Keratinocyte (primary cell): ENCODE measurements at regions not wholly inside any gene's neighbourhood (a gene's known extent, or its start where the extent isn't known, plus 50 kb on each side); places are given as distances from the start of the nearest gene placed in this dataset.

Source experiments
- DNase-seq: peaks from one replicate; pipeline ENCODE4 v3.0.0-alpha.2; 2011; ENCODE audit warnings: low read depth, missing footprints, low spot score
- FAIRE-seq: peaks from 2 replicates; lab custom pipeline; 2011; peaks lifted over from hg19 to GRCh38; lab: Jason Lieb, UNC
- H2AFZ ChIP-seq: 2 replicates; pipeline ENCODE4 v1.6.0; 2012; ENCODE audit warnings: low read length, control low read depth, inconsistent platforms; ENCODE audit not compliant: control insufficient read depth
- H3K27ac ChIP-seq: 2 replicates; pipeline ENCODE4 v1.5.1; 2011; ENCODE audit warnings: low read length; ENCODE audit not compliant: control insufficient read depth, insufficient read depth
- H3K27me3 ChIP-seq: 3 replicates; pipeline ENCODE4 v1.6.0; 2011; ENCODE audit warnings: low read length; ENCODE audit not compliant: control insufficient read depth, insufficient read depth; ENCODE audit errors: extremely low read depth
- H3K36me3 ChIP-seq, 2 experiments: 2 replicates in 1 of 2; 3 replicates in 1 of 2; pipeline ENCODE4 v1.5.1; 2011; ENCODE audit warnings: low read length in 2 of 2, mild to moderate bottlenecking in 1 of 2; ENCODE audit not compliant: control insufficient read depth in 2 of 2, insufficient read depth in 2 of 2; ENCODE audit errors: extremely low read depth in 1 of 2
- H3K4me1 ChIP-seq: 3 replicates; pipeline ENCODE4 v1.5.1; 2011; ENCODE audit warnings: low read length; ENCODE audit not compliant: control insufficient read depth, insufficient read depth; ENCODE audit errors: extremely low read depth
- H3K4me2 ChIP-seq: 3 replicates; pipeline ENCODE4 v1.6.0; 2011; ENCODE audit warnings: low read depth, low read length; ENCODE audit not compliant: control insufficient read depth, insufficient read depth; ENCODE audit errors: extremely low read depth
- H3K4me3 ChIP-seq, 3 experiments: fragments of 200-600 bp in 1 of 3; sonication (generic) in 1 of 3; 2 replicates in 2 of 3; 3 replicates in 1 of 3; pipeline ENCODE4 v1.5.1; 2011 to 2016; ENCODE audit warnings: low read length in 3 of 3, mild to moderate bottlenecking in 3 of 3, control low read depth in 2 of 3, inconsistent platforms in 1 of 3, low read depth in 1 of 3, mixed read lengths in 1 of 3, mixed run types in 1 of 3, moderate library complexity in 1 of 3; ENCODE audit not compliant: control insufficient read depth in 2 of 3, insufficient read depth in 2 of 3; ENCODE audit errors: extremely low read depth in 1 of 3
- H3K79me2 ChIP-seq: 2 replicates; pipeline ENCODE4 v1.6.0; 2012; ENCODE audit warnings: low read length; ENCODE audit not compliant: control insufficient read depth, insufficient read depth
- H3K9ac ChIP-seq: 3 replicates; pipeline ENCODE4 v1.6.0; 2011; ENCODE audit warnings: low read length; ENCODE audit not compliant: control insufficient read depth, insufficient read depth; ENCODE audit errors: extremely low read depth
- H3K9me1 ChIP-seq: 3 replicates; pipeline ENCODE4 v1.6.0; 2011; ENCODE audit warnings: low read length; ENCODE audit not compliant: control insufficient read depth, insufficient read depth; ENCODE audit errors: extremely low read depth
- H3K9me3 ChIP-seq: 2 replicates; pipeline ENCODE4 v1.5.1; 2012; ENCODE audit warnings: low read depth, low read length; ENCODE audit not compliant: control insufficient read depth
- H4K20me1 ChIP-seq: 3 replicates; pipeline ENCODE4 v1.6.0; 2011; ENCODE audit warnings: low read length; ENCODE audit not compliant: control insufficient read depth, insufficient read depth; ENCODE audit errors: extremely low read depth
- EZH2 ChIP-seq: IDR thresholded peaks from one replicate; pipeline ENCODE4 v1.6.1; 2012; ENCODE audit warnings: inconsistent platforms, mild to moderate bottlenecking, low read length, moderate library complexity
- dilution Hi-C: fragments of 300-500 bp; cut with MboI; formaldehyde crosslinking; loops from one replicate; pipeline ENCODE4 v1.7.0; 2020; ENCODE audit warnings: low sequenced_read_pairs; ENCODE audit not compliant: extremely low pct_ligation_motif_present
- TF ChIP-seq, protein P1 (sequence below), 3 experiments: IDR thresholded peaks in 1 of 3; conservative IDR thresholded peaks in 1 of 3; optimal IDR thresholded peaks in 1 of 3; 2 replicates in 2 of 3; 3 replicates in 1 of 3; pipeline versions ENCODE3 to v1.5.1; 2011; ENCODE audit warnings: low read length in 3 of 3, mild to moderate bottlenecking in 3 of 3, moderate library complexity in 2 of 3, control low read depth in 1 of 3, inconsistent platforms in 1 of 3; ENCODE audit not compliant: insufficient read depth in 2 of 3; ENCODE audit errors: extremely low read depth in 1 of 3

DNA sequence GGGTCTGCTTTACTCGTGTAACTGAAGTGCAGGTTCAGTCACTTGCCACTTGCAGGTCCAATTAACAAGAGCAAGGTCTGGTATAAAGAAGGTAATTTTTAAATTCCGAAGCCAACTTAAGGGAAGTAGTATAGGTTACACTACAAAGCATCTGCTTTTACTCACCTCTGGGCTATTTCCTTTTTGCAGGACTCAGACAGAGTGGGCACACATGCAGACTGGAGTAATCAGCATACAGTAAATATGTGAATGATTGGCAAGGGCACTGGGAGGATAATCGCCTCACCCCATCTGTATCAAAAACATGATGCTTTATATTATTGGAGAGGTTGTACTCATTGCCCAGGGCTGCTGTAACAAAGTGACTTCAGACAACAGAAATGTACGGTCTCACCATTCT lies 160.1 kb upstream of the CDH5 start:
- Histone ChIP-seq H3K27ac (no peak overlapping the region), H3K79me2 (no peaks in the 10 kb centered on the region), H4K20me1 (no peaks in the 10 kb centered on the region), H3K36me3 (no peaks in the 10 kb centered on the region), H3K4me1 (no peaks in the 10 kb centered on the region), H3K9me3 (no peaks in the 10 kb centered on the region), H2AFZ (no peak overlapping the region), H3K9me1 (no peaks in the 10 kb centered on the region), H3K27me3 (no peaks in the 10 kb centered on the region), H3K4me3 (no peak overlapping the region), H3K9ac (no peak overlapping the region), H3K4me2 (no peak overlapping the region)
- no peak for DNase-seq
- TF ChIP-seq, protein P1, sequence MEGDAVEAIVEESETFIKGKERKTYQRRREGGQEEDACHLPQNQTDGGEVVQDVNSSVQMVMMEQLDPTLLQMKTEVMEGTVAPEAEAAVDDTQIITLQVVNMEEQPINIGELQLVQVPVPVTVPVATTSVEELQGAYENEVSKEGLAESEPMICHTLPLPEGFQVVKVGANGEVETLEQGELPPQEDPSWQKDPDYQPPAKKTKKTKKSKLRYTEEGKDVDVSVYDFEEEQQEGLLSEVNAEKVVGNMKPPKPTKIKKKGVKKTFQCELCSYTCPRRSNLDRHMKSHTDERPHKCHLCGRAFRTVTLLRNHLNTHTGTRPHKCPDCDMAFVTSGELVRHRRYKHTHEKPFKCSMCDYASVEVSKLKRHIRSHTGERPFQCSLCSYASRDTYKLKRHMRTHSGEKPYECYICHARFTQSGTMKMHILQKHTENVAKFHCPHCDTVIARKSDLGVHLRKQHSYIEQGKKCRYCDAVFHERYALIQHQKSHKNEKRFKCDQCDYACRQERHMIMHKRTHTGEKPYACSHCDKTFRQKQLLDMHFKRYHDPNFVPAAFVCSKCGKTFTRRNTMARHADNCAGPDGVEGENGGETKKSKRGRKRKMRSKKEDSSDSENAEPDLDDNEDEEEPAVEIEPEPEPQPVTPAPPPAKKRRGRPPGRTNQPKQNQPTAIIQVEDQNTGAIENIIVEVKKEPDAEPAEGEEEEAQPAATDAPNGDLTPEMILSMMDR (optimal IDR thresholded peaks at IDR 0.05 in 1 of 3, IDR thresholded peaks at IDR 0.05 in 1 of 3, conservative IDR thresholded peaks at IDR 0.05 in 1 of 3; ENCODE audit: extremely low read depth in 1 of 3, insufficient read depth in 2 of 3, low read length in 3 of 3) = no peak
- no peak for TF ChIP-seq EZH2
- FAIRE-seq = no peak
- dilution Hi-C loops = no loop called here

DNA sequence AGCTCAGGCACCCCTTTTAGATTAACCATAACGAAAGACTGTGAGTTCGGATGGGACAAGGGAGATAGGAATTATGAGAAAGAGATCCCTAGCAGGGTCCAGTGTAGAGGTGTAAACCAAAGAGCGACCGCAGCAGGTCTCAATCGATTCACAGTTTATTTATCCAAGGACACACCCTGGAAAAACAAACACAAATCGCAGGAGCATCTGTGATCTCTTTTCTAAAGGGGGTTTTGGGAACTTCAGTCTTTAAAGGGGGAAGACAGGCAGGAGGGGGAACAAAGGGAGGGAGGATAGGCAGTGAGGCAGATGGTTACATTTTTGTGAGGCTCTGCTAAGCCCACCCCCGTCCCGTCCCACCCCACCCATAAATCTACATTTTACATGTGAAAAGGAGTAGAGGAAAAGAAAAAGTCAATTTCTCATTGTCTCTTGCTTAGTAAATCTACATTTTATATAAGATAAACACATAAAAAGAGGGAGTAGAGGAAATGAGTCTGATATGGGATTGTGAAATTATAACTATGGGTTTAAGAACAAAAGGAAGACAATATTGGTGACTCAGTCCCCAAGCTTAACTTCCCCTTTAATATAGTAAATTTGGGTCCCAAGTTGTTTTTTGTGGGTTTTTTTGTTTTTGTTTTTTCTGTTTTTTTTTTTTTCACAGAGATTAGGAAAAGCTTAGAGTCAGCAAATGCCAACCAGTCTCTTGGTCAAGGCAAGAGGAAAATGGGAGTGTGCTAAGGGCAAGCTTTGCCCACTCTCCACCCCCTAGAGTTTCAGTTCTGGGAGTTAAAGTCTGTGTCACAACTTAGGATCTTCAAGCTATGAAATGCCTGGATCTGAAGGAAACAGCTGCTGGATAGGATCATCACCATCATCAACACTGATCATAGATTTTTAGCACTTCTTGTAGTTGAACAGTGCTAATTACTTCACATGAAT lies 160.9 kb upstream of the CDH5 start:
- Histone ChIP-seq H3K27me3 (no peaks in the 10 kb centered on the region), H3K4me2 (no peak overlapping the region), H3K9me1 (no peaks in the 10 kb centered on the region), H3K79me2 (no peaks in the 10 kb centered on the region), H3K9me3 (no peaks in the 10 kb centered on the region), H4K20me1 (no peaks in the 10 kb centered on the region), H3K36me3 (no peaks in the 10 kb centered on the region), H3K4me1 (no peaks in the 10 kb centered on the region), H3K4me3 (no peak overlapping the region), H2AFZ (no peak overlapping the region), H3K9ac (no peak overlapping the region), H3K27ac (no peak overlapping the region)
- FAIRE-seq = no peak
- dilution Hi-C loops = no loop called here
- DNase-seq = no peak
- TF ChIP-seq EZH2 = no peak
- TF ChIP-seq, protein P1 (optimal IDR thresholded peaks at IDR 0.05 in 1 of 3, IDR thresholded peaks at IDR 0.05 in 1 of 3, conservative IDR thresholded peaks at IDR 0.05 in 1 of 3; ENCODE audit: extremely low read depth in 1 of 3, insufficient read depth in 2 of 3, low read length in 3 of 3) = no peak
